Naive thymus-derived CD8-positive, alpha-beta T cell (primary cell): ENCODE measurements at regions not wholly inside any gene's neighbourhood (a gene's known extent, or its start where the extent isn't known, plus 50 kb on each side); places are given as distances from the start of the nearest gene placed in this dataset.
A peak's percentile ranks its signal among the peaks of the same experiment; 100 is the strongest.

Experiments
- ATAC-seq, 2 donors: fragments of 150-1000 bp; cut with Tn5 transposase in 1 of 2; sonication (Bioruptor Pico), chemical (Tn5 transposase) in 1 of 2; 1 replicate in 1 of 2; 2 replicates in 1 of 2; pipeline ENCODE4 v1.10.0; 2021; ENCODE audit warnings: mild to moderate bottlenecking in 2 of 2, moderate library complexity in 2 of 2
- POLR2A ChIA-PET: fragments of 350-600 bp; sonication (Branson Sonifier 250); formaldehyde crosslinking; loops from one replicate; lab custom pipeline; 2021; ENCODE audit warnings: antibody characterized with exemption; lab: Charles Lee
- DNase-seq, 10 donors: peaks; one replicate each; pipeline versions ENCODE4 v3.0.0 to v3.0.0-alpha.2; 2020 to 2022
- H3K27ac Mint-ChIP-seq, 10 donors: one replicate each; pipeline ENCODE4 v1.8.0; 2020 to 2022; ENCODE audit warnings: mild to moderate bottlenecking in 10 of 10, mixed read lengths in 10 of 10, moderate library complexity in 4 of 10, inconsistent platforms in 1 of 10
- H3K27me3 Mint-ChIP-seq, 5 donors: one replicate each; pipeline ENCODE4 v1.8.0; 2021 to 2022; ENCODE audit warnings: mixed read lengths in 5 of 5
- H3K36me3 Mint-ChIP-seq, 3 donors: one replicate each; pipeline ENCODE4 v1.8.0; 2020 to 2022; ENCODE audit warnings: mixed read lengths in 3 of 3, mild to moderate bottlenecking in 2 of 3, inconsistent platforms in 1 of 3
- H3K4me1 Mint-ChIP-seq, 4 donors: one replicate each; pipeline ENCODE4 v1.8.0; 2021 to 2022; ENCODE audit warnings: mixed read lengths in 4 of 4
- H3K4me3 Mint-ChIP-seq, 10 donors: one replicate each; pipeline ENCODE4 v1.8.0; 2020 to 2022; ENCODE audit warnings: mild to moderate bottlenecking in 10 of 10, mixed read lengths in 10 of 10, moderate library complexity in 6 of 10, inconsistent platforms in 1 of 10
- H3K9me3 Mint-ChIP-seq, 9 donors: one replicate each; pipeline ENCODE4 v1.8.0; 2020 to 2022; ENCODE audit warnings: mixed read lengths in 9 of 9, mild to moderate bottlenecking in 3 of 9, inconsistent platforms in 1 of 9, moderate library complexity in 1 of 9

DNA sequence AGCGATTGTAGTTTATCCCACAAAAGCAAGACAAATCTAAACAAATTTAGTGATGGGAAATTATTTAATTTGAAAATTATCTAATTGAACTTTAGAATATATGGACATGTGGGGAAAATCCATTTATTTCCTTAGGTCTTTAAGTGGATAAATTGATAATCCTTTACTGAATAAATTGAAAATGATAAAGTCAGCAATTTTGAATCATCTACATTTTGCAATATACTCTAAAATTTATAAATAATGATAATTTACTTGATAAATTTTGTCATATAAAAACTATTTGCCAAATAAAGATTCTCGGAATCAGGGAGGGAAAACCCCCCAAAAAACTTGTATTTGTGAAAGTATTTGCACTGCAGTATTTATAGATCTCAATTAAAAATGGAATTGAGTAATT is 875.3 kb upstream of the SLITRK5 start:
- H3K4me3 Mint-ChIP-seq, result no peak overlapping the region
- DNase-seq (no peak), ATAC-seq (no peak)
- no peaks in the 10 kb centered on the region for H3K36me3 Mint-ChIP-seq
- H3K9me3 Mint-ChIP-seq, result peaks cover 0 to 20% (median 9%) of the 10 kb centered on the region in 9 donors
- no peaks in the 10 kb centered on the region for H3K4me1 Mint-ChIP-seq
- POLR2A ChIA-PET, result no interaction called here
- H3K27me3 Mint-ChIP-seq, result no peaks in the 10 kb centered on the region
- no peak overlapping the region for H3K27ac Mint-ChIP-seq

DNA sequence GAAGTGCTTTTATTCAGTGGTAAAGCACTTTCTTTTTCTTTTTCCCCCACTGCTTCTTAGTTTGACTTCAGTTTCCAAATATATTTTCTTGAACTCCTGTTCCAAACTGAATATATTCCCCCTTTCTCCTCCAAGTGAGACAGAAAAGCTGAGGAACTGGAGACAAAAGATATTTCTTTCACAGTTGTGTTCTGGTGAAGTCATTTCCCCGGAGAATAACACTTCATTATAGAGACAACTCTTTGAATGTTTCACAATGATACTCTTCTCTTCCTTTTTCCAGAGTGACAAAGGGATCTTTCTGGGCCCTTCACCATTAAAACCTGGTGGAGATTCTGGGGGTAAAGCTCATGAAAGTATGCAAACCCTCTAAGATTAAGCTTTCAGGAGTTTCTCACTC is 860.8 kb upstream of the SLITRK5 start:
- Mint-ChIP-seq H3K27me3 (no peaks in the 10 kb centered on the region), H3K4me1 (no peaks in the 10 kb centered on the region), H3K36me3 (no peaks in the 10 kb centered on the region), H3K4me3 (no peak overlapping the region), H3K9me3 (peaks cover 0 to 14% (median 3%) of the 10 kb centered on the region in 9 donors), H3K27ac (no peak overlapping the region)
- DNase-seq, result no peak
- POLR2A ChIA-PET, result no interaction called here
- ATAC-seq, result no peak

DNA sequence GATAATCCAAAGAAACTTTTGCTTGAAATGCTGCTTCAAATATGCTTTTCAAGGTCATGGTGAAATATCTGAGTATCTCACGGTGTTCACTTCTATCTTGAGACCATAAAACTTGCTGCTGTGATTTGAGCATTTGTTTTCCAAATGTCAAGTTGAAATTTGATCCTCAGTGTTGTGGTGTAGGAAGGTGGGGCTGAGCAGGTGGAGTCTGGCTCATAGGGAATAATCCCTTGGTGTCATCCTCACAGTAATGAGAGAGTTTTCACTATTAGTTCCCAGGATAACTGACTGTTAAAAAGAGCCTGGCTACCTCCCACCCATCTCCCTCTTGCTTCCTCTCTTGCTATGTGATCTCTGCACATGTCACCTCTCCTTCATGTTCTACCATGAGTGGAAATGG is 858.0 kb upstream of the SLITRK5 start:
- ATAC-seq, result no peak
- Mint-ChIP-seq H3K27ac (no peak overlapping the region), H3K4me3 (no peak overlapping the region), H3K4me1 (no peaks in the 10 kb centered on the region), H3K9me3 (peaks cover 0 to 9% (median 3%) of the 10 kb centered on the region in 9 donors), H3K27me3 (no peaks in the 10 kb centered on the region), H3K36me3 (no peaks in the 10 kb centered on the region)
- DNase-seq, result no peak
- POLR2A ChIA-PET, result no interaction called here

DNA sequence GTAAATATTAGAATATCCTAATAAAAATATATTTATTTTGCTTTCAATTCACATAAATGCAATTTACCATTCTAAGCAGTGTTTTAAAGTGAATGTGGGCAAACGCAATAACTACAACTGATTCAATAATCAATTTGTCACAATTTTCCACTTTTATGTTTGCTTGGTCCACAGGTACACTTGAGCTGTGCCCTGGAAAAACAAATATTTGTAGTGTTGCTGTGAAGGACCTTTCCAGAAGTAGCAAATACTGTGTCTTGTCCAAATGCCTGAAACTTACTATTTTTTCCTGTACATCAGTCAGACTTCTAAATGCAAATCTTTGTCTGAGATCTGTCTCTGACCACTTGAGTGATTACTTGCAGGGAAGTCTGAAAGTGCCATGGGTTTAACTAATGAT is 845.8 kb upstream of the SLITRK5 start:
- no peak overlapping the region for H3K4me3 Mint-ChIP-seq
- DNase-seq, result no peak
- no peak overlapping the region for H3K27ac Mint-ChIP-seq
- H3K27me3 Mint-ChIP-seq, result no peaks in the 10 kb centered on the region
- no peaks in the 10 kb centered on the region for H3K36me3 Mint-ChIP-seq
- no peaks in the 10 kb centered on the region for H3K4me1 Mint-ChIP-seq
- POLR2A ChIA-PET, result no interaction called here
- H3K9me3 Mint-ChIP-seq, result peaks cover 0 to 21% (median 3%) of the 10 kb centered on the region in 9 donors
- ATAC-seq, result no peak

DNA sequence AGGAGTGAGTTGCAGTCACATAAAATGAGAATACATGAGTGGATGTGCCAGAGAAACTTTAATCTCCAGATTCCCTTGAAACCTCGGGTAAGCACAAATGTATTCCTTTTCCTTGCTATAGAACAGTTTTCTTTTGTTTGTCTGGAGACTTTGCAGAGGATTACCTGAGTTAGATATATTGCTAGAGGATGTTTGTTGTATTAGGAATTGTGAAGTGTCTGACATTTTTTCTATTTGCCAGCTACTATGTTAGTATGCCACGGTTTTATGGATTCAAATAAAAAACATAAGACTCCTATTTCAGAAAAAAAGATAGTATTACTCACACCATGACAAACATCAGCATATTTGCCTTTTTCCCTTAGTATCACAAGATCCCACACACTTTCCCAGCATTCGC is 844.9 kb upstream of the SLITRK5 start:
- no peaks in the 10 kb centered on the region for H3K36me3 Mint-ChIP-seq
- H3K27ac Mint-ChIP-seq, result no peak overlapping the region
- POLR2A ChIA-PET, result no interaction called here
- peaks cover 0 to 25% (median 0%) of the 10 kb centered on the region in 9 donors for H3K9me3 Mint-ChIP-seq
- H3K4me1 Mint-ChIP-seq, result no peaks in the 10 kb centered on the region
- no peak overlapping the region for H3K4me3 Mint-ChIP-seq
- no peak for ATAC-seq
- DNase-seq, result no peak
- no peaks in the 10 kb centered on the region for H3K27me3 Mint-ChIP-seq

DNA sequence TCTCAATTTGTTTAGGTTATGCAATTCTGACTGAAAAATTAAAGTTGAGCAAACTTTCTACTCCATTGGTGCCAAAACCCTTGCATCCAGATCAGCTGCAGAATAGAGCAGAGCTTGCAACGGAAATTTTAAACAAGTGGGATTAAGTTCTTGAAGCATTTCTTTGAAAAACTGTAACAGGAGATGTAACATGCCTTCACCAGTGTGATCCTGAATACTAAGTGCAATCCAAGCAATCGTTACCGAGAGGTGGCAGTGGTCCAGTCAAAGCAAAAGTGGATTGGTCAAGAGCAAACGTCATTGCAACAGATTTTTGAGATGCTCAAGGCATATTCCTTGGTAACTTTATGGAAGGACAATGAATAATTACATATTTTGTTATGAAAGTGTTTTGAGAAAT is 841.1 kb upstream of the SLITRK5 start:
- H3K27me3 Mint-ChIP-seq, result no peaks in the 10 kb centered on the region
- ATAC-seq (no peak), DNase-seq (no peak)
- no peaks in the 10 kb centered on the region for H3K4me1 Mint-ChIP-seq
- no peak overlapping the region for H3K27ac Mint-ChIP-seq
- no peak overlapping the region for H3K4me3 Mint-ChIP-seq
- H3K9me3 Mint-ChIP-seq, result peaks cover 0 to 17% (median 3%) of the 10 kb centered on the region in 9 donors
- POLR2A ChIA-PET, result no interaction called here
- no peaks in the 10 kb centered on the region for H3K36me3 Mint-ChIP-seq

DNA sequence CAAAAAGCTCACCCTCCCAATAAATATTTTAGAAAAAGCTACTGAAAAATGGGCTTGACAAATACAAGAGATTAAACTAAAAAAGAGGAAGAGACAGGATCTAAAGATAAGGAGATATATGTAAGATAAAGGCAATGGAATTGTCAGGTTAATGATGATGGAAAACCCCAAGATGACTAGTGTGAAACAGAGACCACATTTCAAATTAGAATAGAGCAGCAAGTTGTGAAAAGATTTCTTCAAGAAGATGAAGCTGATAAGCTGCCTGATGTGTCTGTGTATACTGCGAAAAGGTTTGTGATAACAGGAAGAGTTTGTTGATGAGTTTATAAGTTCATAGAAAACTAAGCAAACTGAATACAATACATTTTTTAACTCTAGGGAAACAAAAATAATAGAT is 840.1 kb upstream of the SLITRK5 start:
- POLR2A ChIA-PET, result no interaction called here

DNA sequence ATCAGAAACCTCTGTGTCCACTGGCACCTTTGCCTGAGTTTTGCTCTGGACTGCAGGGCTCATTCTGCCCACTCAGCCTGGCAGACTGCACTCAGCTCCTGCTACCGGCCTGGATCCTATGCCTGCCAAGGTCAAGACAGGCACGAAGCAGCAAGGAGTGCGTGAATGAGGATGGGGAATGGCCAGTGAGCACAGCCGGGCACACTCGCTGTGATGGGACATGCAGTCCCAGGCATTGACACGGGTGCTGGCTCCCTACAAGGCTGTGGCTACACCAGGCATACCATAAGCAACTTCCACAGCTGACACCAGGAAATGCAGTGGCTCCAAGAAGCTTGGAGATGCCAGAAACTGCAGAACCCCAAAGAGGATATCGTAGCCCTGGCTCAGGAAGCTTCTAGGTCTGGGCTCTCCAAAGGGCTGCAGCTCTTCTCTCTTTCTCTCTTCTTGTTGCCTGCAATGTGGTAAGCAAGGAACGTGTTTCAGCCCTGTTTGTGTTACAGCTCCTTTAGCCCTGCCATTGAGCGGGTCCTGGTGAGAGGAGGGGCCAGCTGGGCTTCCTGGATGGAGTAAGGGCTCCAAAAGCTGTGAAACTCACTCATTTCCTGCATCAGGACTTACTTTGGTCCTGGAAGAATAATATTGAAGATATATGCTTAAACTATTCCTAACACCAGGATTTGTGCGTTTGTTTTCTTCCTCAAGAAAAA is 832.6 kb upstream of the SLITRK5 start:
- peaks cover 0 to 5% (median 0%) of the 10 kb centered on the region in 3 donors for H3K36me3 Mint-ChIP-seq
- ATAC-seq (no peak), DNase-seq (no peak)
- no peak overlapping the region for H3K27ac Mint-ChIP-seq
- POLR2A ChIA-PET, result no interaction called here
- H3K4me3 Mint-ChIP-seq, result no peak overlapping the region
- peaks cover 3 to 28% (median 14%) of the 10 kb centered on the region in 9 donors for H3K9me3 Mint-ChIP-seq
- H3K27me3 Mint-ChIP-seq, result no peaks in the 10 kb centered on the region
- no peaks in the 10 kb centered on the region for H3K4me1 Mint-ChIP-seq

More for the DNA sequence above, 840.1 kb upstream of the SLITRK5 start:
- ATAC-seq, result no peak
- Mint-ChIP-seq H3K4me1 (no peaks in the 10 kb centered on the region), H3K27me3 (no peaks in the 10 kb centered on the region), H3K9me3 (peaks cover 0 to 26% (median 8%) of the 10 kb centered on the region in 9 donors), H3K27ac (no peak overlapping the region), H3K4me3 (no peak overlapping the region), H3K36me3 (no peaks in the 10 kb centered on the region)
- no peak for DNase-seq

DNA sequence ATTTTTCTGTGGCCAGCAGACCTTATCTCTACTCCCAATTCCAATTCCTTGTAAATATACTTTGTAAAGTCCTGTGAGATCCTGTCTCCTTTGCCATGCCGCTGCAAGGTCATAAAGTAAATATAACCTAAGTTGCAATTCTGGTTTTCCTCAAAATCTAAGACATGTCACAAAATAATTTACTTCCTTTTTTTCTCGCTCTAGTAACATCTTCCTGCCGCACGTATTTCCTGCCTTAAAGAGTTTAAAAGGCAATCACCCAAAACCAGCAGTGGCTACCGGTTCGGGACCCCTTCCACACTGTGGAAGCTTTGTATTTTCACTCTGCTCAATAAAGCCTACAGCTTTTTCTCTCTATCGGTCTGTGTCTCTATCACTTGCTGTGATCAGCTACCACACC is 832.0 kb upstream of the SLITRK5 start:
- no peak for DNase-seq
- POLR2A ChIA-PET, result no interaction called here
- Mint-ChIP-seq H3K4me3 (no peak overlapping the region), H3K27ac (no peak overlapping the region), H3K27me3 (no peaks in the 10 kb centered on the region), H3K9me3 (peaks cover 0 to 31% (median 14%) of the 10 kb centered on the region in 9 donors), H3K4me1 (no peaks in the 10 kb centered on the region), H3K36me3 (peaks cover 0 to 5% (median 0%) of the 10 kb centered on the region in 3 donors)
- ATAC-seq, result no peak

DNA sequence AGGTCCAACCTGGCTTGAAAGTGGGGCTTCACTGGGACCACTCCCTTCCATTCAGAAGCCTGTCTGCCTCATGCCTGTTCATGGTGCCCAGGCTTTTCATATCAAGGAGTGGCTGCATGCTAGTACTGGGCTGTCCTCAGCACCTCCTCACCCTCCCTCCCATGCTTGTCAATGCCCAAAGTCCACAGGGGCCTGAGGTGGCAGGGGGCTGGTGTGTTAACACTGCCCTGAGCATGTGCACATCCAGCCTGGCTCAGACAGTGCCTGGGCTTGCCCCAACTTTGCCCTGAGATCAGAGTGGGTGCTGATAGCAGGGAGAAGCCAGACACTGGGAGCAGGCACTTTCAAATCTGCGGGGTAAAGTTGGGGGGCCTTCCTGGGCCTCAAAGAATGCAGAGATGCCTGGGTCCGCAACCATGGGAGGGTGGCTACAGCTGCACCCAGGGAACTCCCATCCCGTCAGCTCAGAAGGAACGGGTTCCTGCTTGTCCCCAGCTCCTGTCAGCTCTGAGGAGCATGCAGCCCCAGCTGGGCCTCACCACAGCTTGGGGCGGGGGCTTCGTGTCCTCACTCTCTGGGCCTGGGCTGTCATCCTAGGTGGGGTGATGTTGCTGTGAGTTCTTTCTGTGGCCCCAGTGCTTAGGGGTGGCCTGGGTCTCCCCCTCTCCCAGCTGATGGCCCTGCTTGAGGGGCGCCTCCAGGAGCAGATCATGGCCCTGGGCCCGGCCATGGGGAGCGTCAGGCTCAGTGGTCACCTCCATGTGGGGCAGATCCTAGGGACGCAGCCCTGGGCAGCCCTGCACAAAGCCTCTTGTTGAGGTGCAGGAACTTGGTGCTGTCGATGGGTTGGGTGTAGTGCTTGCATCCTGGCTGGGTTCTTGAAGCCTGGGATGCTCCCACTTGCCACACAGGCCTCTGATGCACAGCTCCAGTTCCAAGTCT is 830.6 kb upstream of the SLITRK5 start:
- H3K27ac Mint-ChIP-seq, result no peak overlapping the region
- POLR2A ChIA-PET, result no interaction called here
- H3K27me3 Mint-ChIP-seq, result peaks cover 0 to under 1% (median 0%) of the 10 kb centered on the region in 5 donors
- no peak overlapping the region for H3K4me3 Mint-ChIP-seq
- ATAC-seq (no peak), DNase-seq (no peak)
- H3K4me1 Mint-ChIP-seq, result no peaks in the 10 kb centered on the region
- peaks cover 0 to 28% (median 13%) of the 10 kb centered on the region in 9 donors for H3K9me3 Mint-ChIP-seq
- peaks cover 0 to 5% (median 0%) of the 10 kb centered on the region in 3 donors for H3K36me3 Mint-ChIP-seq

DNA sequence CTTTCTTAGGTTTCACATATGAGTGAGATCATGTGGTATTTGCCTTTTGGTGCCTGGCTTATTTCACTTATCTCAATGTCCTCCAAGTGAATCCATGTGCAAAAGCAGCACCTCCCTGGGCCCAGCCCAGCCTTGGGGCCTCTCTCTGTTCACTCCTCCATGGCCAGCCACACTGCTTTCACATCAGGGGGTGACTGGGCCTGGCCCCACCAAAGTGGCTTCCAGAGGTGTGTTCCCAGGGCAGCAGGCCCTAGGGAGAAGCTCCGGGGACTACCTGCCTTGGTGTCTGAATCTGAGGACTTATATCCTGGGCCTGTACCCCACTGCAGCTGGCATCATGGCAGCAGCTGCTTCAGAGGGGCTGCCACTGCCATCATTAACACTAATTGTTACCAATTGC is 829.9 kb upstream of the SLITRK5 start:
- Mint-ChIP-seq H3K9me3 (peaks cover 0 to 26% (median 7%) of the 10 kb centered on the region in 9 donors), H3K27ac (no peak overlapping the region), H3K27me3 (peaks cover 0 to 2% (median 0%) of the 10 kb centered on the region in 5 donors), H3K4me3 (no peak overlapping the region), H3K36me3 (peaks cover 0 to 5% (median 0%) of the 10 kb centered on the region in 3 donors), H3K4me1 (no peaks in the 10 kb centered on the region)
- POLR2A ChIA-PET, result no interaction called here
- DNase-seq (no peak), ATAC-seq (no peak)

DNA sequence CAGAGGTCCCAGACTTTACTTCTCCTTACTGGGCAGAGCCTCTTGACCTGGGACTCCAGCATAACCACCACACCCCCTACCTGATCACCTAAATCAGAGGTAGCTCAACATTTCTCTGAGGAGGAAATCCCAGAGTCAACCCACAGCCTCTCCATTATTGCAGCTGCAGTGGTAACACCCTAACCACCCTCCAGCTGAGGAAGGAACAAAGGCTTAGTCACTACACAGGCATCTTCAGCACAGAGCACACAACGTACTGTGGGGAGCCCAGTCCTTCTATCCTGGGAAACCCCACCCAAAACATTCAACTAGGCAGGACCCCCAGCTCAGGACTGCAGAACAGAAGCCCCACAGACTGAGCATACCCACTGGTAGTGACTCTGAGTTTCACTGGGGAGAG is 824.7 kb upstream of the SLITRK5 start:
- peaks cover 0 to 2% (median 0%) of the 10 kb centered on the region in 5 donors for H3K27me3 Mint-ChIP-seq
- no peak overlapping the region for H3K27ac Mint-ChIP-seq

DNA sequence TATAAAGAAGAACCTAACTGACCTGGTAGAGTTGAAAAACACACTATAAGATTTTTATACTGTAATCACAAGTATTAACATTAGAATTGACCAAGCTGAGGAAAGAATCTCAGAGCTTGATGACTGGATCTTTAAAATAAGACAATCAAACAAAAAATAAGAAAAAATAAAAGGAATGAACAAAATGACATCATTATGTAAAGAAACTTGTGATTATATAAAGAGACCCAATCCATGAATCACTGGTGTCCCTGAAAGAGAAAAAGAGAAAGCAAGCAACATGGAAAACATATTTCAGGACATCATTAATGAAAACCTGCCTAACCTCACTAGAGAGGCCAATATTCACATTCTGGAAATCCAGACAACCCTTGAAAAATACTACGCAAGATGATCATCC is 822.5 kb upstream of the SLITRK5 start:
- Mint-ChIP-seq H3K9me3 (peaks cover 0 to 24% (median 1%) of the 10 kb centered on the region in 9 donors), H3K4me1 (no peaks in the 10 kb centered on the region), H3K27ac (peak overlapping the region in 1 of 10 donors; percentile 37), H3K36me3 (no peaks in the 10 kb centered on the region), H3K27me3 (peaks cover 0 to 2% (median 0%) of the 10 kb centered on the region in 5 donors), H3K4me3 (no peak overlapping the region)
- DNase-seq (no peak), ATAC-seq (no peak)
- POLR2A ChIA-PET, result no interaction called here

More for the DNA sequence above, 824.7 kb upstream of the SLITRK5 start:
- no peak for ATAC-seq
- POLR2A ChIA-PET, result no interaction called here
- no peaks in the 10 kb centered on the region for H3K36me3 Mint-ChIP-seq
- H3K9me3 Mint-ChIP-seq, result peaks cover 0 to 22% (median 1%) of the 10 kb centered on the region in 9 donors
- DNase-seq, result no peak
- H3K4me3 Mint-ChIP-seq, result no peak overlapping the region
- no peaks in the 10 kb centered on the region for H3K4me1 Mint-ChIP-seq
